ENCODE measurements at regions not wholly inside any gene's neighbourhood (a gene's known extent, or its start where the extent isn't known, plus 50 kb on each side); places are given as distances from the start of the nearest gene placed in this dataset.

- DNase-seq (ENCODE audit: low read depth in 2 of 2), result no peak
Measured at GRCh38 chr4:80124246-80125211, 51.5 kb upstream of the ANTXR2 start.

Measured in stimulated activated CD4-positive, alpha-beta T cell treated with anti-CD3 and anti-CD28 coated beads, Interleukin-4, amount 100 ng/mL, for 48 hours (primary cell).